Stromal cell of bone marrow (primary cell): ENCODE measurements at regions not wholly inside any gene's neighbourhood (a gene's known extent, or its start where the extent isn't known, plus 50 kb on each side); places are given as distances from the start of the nearest gene placed in this dataset.

Experiments used
- DNase-seq: peaks from one replicate; pipeline ENCODE4 v3.0.0-alpha.2; 2012; ENCODE audit warnings: low read depth

DNA sequence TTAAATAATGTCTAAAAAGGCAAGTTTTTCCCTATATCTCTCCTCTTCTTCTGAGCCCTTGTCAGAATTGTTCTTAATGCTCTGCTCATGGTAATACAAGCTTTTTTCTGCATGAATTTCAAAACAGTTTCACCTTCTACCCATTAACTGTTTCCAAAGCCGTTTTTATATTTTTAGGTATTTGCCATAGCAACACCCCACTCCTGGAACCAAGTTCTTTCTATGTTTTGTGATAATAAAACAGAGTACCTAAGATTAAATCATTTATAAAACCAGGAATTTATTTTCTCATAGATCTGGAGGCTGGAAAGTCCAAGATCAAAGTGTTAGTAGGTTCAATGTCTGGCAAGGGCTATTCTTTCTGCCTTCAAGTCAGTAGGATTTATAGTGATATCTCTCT, 497.4 kb downstream of the ETS1 start:
- no peak for DNase-seq

GRCh38 chr11:128086794-128087193, 500.6 kb downstream of the ETS1 start:
- no peak for DNase-seq

GRCh38 chr11:128085276-128085675, 502.1 kb downstream of the ETS1 start:
- DNase-seq, result no peak

GRCh38 chr11:128082574-128082973, 504.8 kb downstream of the ETS1 start:
- DNase-seq, result no peak

DNA sequence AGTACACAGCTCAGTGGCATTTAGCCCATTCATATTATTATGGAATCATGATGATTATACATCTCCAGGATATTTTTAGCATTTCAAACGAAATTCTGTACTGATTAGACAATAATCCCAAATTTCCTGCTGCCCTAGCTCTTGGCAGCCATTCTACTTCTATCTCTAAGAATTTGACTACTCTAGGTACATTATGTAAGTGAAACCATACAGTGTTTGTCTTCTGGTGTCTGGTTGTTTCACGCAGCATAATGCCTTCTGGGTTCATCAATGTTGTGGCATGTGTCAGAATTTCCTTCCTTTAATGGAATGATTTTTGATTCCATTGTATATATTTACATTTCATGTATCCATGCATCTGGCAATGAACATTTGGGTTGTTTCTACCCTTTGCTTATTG, 517.7 kb downstream of the ETS1 start:
- DNase-seq, result no peak

GRCh38 chr11:128067780-128068179, 519.6 kb downstream of the ETS1 start:
- no peak for DNase-seq

- DNase-seq, result no peak
Measured at GRCh38 chr11:128066399-128066798, 521.0 kb downstream of the ETS1 start.

DNA sequence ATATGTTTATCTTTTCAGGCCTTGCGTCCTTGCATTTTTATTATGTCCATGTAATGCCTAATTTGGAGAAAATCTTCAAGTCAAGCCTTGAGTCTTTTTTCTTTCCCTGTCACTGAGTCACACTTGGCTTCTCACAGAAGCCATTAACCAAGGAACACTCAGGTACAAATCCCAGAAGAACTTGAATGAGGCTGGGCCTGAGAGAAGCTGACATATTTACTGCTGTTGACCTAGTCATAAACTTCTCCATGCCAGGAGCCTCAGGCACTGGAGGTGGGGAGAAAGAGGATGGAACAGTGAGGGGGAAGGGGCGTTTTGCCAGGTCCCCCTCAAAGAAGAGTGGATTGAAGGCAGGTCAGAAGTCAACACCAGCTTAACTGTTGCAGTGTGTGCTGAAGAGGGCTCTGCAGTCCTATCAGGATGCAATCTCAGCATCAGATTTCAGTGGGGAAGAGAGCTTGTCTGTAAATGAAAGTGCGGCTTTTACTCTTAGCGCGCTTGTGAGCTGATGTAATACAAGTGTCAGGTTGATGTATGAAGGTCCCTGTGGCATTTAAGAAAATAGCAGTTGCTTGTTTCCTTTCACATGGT, 526.0 kb downstream of the ETS1 start:
- DNase-seq, result no peak

- DNase-seq, result no peak
Measured at GRCh38 chr11:128058580-128059208, 528.7 kb downstream of the ETS1 start.

GRCh38 chr11:128057786-128058395, 529.5 kb downstream of the ETS1 start:
- DNase-seq, result no peak

- DNase-seq, result no peak
Measured at GRCh38 chr11:128055576-128056217, 531.7 kb downstream of the ETS1 start.

DNA sequence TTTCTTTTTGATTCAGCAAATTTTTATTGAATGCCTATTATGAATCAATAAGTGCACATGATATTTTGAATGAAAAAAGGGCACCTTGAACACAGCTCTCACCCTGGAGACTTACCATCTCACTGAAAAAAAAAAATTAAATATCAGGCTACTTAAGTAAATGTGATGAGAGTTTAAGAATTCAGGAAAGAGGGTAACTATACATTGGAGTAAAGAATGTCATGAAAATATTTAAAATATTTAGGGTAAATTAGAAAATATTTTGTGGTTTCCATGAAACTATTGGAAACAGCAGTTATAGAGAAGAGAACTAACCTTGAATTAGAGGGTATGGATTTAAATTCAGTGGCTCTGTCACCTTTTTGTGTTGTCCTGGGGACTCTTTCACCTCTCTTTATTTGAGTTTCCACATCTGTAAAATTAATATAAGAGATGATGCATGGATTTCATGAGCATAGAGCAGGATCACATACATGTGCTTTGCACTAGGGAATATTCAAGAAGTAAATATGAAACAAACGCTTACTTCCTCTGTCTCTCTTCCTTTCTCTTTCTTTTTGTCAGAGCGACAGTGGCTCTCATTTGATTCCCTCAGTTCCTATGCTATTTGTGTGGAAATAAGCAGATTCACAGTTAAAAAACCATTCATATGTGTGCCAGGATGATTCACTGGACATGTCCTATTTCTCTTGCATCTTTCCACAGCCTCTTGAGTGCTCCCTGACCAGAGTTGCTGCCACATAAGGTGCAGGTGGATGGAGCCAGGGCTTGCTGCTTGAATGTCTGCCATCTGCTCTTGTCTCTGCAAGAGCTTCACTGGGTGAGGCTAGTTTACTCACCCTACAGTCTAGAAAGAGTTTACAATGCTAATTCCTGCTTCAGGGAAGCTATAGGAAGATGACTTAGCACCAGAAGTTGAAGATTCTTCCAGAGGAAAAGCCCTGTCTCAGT, 533.1 kb downstream of the ETS1 start:
- no peak for DNase-seq

- DNase-seq, result peak; percentile 66
Measured at GRCh38 chr11:128052912-128053641, 534.3 kb downstream of the ETS1 start.

DNA sequence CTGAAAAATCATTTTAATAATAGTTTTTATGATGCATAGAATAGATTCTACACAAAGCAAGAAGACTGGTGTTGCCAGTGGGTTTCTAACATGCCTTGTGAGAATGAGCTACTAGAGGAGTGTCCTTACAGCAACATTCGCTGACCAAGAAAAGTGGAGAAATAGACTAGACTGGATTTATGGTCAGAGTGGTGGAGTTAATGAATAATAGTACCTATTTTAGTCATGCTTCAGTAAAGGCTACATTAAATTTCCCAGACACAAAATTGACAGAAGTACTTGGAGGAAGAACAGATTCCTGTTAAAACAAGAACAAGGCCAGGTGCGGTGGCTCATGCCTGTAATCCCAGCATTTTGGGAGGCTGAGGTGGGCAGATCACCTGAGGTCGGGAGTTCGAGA, 539.2 kb downstream of the ETS1 start:
- no peak for DNase-seq

- no peak for DNase-seq
Measured at GRCh38 chr11:128047026-128047425, 540.3 kb downstream of the ETS1 start.

DNA sequence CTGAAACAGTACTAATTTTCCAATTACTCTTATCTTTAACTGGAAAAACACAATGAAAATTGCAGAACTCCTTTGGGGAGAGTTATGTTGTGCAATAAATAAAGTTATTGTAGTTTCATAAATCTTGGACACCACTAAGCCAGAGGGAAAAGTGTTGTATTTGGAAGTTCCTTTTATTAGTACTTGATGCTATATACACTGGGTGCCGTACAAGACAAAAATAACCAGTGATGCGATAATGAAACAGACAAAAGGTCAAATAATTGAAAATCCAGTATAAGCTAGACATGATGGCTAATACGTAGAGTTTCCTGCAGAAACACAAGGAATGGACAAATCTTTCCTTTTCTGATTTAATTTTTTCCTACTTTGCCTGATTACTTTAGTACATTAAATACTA, 541.1 kb downstream of the ETS1 start:
- no peak for DNase-seq

- no peak for DNase-seq
Measured at GRCh38 chr11:128045094-128045725, 542.1 kb downstream of the ETS1 start.

DNA sequence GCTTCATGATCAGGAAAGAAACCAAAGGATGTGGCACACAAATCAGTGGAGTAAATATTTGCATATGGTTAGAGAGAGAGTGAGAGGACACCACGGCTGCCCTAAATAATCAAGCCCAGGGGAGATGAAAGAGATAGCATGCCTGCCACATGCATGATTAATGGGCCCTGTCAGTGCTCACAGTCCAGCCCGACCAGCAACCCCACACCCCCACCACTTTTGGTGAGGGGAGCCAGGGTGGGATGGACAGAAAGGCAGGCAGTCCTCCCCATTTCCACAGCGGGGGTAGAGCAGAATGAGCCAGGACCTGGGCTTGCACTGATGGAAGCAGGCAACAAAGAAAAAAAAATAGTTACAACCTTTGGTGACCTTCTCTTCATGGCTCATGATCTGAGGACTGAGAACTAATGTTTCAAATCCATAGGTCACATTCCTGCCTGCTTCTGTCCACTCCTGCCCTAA, 545.0 kb downstream of the ETS1 start:
- DNase-seq, result no peak

DNA sequence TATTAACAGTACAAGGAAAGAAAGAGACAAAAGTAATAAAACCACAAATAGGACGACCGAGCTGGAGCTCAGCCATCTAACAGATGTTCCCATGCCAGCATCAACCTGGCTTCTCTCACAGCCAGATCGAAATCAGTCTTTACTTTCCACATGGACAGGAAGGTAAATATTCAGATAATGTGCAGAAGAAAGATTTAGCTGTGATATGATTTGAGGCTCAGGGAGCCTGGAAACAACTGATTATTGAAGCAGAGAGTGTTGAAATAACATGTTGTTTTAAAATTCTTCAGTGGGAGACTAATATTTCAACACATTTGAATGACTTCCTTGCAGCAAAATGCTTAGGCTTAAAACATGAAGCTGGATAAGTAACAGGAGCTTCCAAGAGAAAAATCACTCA, 546.8 kb downstream of the ETS1 start:
- DNase-seq, result no peak

- DNase-seq, result peak; percentile 95
Measured at GRCh38 chr11:128039140-128040021, 548.0 kb downstream of the ETS1 start.
